ENCODE measurements at regions not wholly inside any gene's neighbourhood (a gene's known extent, or its start where the extent isn't known, plus 50 kb on each side); places are given as distances from the start of the nearest gene placed in this dataset.

GRCh38 chr18:49694402-49694801 lies 118.9 kb downstream of the ACAA2 start:
- no peaks in the 10 kb centered on the region for H3K27me3 ChIP-seq
- ATAC-seq: no peak
- no peak overlapping the region for H3K27ac ChIP-seq
- H3K4me3 ChIP-seq: no peak overlapping the region
- intact Hi-C loops (cut with DNase I): no loop called here
- DNase-seq: no peak
- no peaks in the 10 kb centered on the region for H3K36me3 ChIP-seq
- no peaks in the 10 kb centered on the region for H3K4me1 ChIP-seq
- no CpG with 5 or more reads among the region's 1 CpG for WGBS (ENCODE audit: insufficient coverage, low coverage, low lambda C conversion rate, missing lambda C conversion rate)
- no peak for TF ChIP-seq POLR2A (IDR thresholded peaks at IDR 0.05)
- no peak for TF ChIP-seq CTCF (IDR thresholded peaks at IDR 0.05)
- no peaks in the 10 kb centered on the region for H3K9me3 ChIP-seq

GRCh38 chr18:49693717-49694005 lies 119.7 kb downstream of the ACAA2 start:
- 74% methylated on average over 4 of the region's 4 CpGs for WGBS (ENCODE audit: insufficient coverage, low coverage, low lambda C conversion rate, missing lambda C conversion rate)
- intact Hi-C loops (cut with DNase I): no loop called here
- Histone ChIP-seq H3K27me3 (no peaks in the 10 kb centered on the region), H3K4me1 (no peaks in the 10 kb centered on the region), H3K9me3 (no peaks in the 10 kb centered on the region), H3K4me3 (no peak overlapping the region), H3K36me3 (no peaks in the 10 kb centered on the region), H3K27ac (no peak overlapping the region)
- TF ChIP-seq POLR2A (IDR thresholded peaks at IDR 0.05): no peak
- no peak for TF ChIP-seq CTCF (IDR thresholded peaks at IDR 0.05)
- ATAC-seq (no peak), DNase-seq (no peak)

GRCh38 chr18:49692906-49693716 lies 120.2 kb downstream of the ACAA2 start:
- no peak overlapping the region for H3K4me3 ChIP-seq
- no peak overlapping the region for H3K27ac ChIP-seq
- no peaks in the 10 kb centered on the region for H3K27me3 ChIP-seq
- WGBS (ENCODE audit: insufficient coverage, low coverage, low lambda C conversion rate, missing lambda C conversion rate): 91% methylated on average over 10 of the region's 10 CpGs
- H3K36me3 ChIP-seq: no peaks in the 10 kb centered on the region
- ATAC-seq: no peak
- no peak for DNase-seq
- TF ChIP-seq CTCF (IDR thresholded peaks at IDR 0.05) (no peak), POLR2A (IDR thresholded peaks at IDR 0.05) (no peak)
- H3K9me3 ChIP-seq: no peaks in the 10 kb centered on the region
- no peaks in the 10 kb centered on the region for H3K4me1 ChIP-seq
- intact Hi-C loops (cut with DNase I): no loop called here

GRCh38 chr18:49691177-49691608 lies 122.1 kb downstream of the ACAA2 start:
- Histone ChIP-seq H3K9me3 (no peaks in the 10 kb centered on the region), H3K4me3 (no peak overlapping the region), H3K4me1 (peaks cover 0 to under 1% (median 0%) of the 10 kb centered on the region in 4 donors), H3K36me3 (no peaks in the 10 kb centered on the region), H3K27me3 (no peaks in the 10 kb centered on the region), H3K27ac (no peak overlapping the region)
- TF ChIP-seq CTCF (IDR thresholded peaks at IDR 0.05) (no peak), POLR2A (IDR thresholded peaks at IDR 0.05) (no peak)
- intact Hi-C loops (cut with DNase I): no loop called here
- no peak for DNase-seq
- WGBS (ENCODE audit: insufficient coverage, low coverage, low lambda C conversion rate, missing lambda C conversion rate): 56% methylated on average over 2 of the region's 2 CpGs
- peak in 2 of 4 donors; percentile 22 to 51 for ATAC-seq
